PC-9 (cell line): ENCODE measurements at regions not wholly inside any gene's neighbourhood (a gene's known extent, or its start where the extent isn't known, plus 50 kb on each side); places are given as distances from the start of the nearest gene placed in this dataset.

Experiments used
- EZH2 ChIP-seq: fragments of 200-600 bp; sonication (generic); IDR thresholded peaks from 2 replicates; pipeline ENCODE4 v1.8.0; 2017; ENCODE audit warnings: antibody characterized with exemption, low read depth
- TF ChIP-seq, protein P1 (sequence below): fragments of 200-600 bp; sonication (generic); conservative IDR thresholded peaks from 2 replicates; pipeline ENCODE4 v1.6.1; 2017; ENCODE audit warnings: mixed run types, antibody characterized with exemption, mild to moderate bottlenecking, moderate library complexity

DNA sequence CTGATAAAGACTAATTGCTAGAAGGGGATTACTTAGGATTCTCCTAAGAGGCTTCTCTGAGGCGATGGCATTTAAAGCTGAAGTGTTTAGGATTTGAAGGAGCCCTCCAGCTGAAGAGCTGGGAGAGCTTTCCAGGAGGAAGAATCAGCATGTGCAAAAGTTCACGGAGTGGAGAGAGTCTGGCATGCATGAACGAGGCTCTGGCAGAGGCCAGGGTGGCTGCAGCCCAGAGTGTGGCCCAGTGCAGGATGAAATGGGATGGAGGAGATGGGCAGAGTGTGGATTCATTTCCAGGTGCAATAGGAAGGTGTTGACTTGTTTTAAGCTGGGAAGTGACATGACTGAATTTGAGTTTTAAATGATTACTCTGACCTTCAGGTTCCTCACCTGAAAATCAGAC is 249.0 kb upstream of the CCL2 start:
- TF ChIP-seq, protein P1, sequence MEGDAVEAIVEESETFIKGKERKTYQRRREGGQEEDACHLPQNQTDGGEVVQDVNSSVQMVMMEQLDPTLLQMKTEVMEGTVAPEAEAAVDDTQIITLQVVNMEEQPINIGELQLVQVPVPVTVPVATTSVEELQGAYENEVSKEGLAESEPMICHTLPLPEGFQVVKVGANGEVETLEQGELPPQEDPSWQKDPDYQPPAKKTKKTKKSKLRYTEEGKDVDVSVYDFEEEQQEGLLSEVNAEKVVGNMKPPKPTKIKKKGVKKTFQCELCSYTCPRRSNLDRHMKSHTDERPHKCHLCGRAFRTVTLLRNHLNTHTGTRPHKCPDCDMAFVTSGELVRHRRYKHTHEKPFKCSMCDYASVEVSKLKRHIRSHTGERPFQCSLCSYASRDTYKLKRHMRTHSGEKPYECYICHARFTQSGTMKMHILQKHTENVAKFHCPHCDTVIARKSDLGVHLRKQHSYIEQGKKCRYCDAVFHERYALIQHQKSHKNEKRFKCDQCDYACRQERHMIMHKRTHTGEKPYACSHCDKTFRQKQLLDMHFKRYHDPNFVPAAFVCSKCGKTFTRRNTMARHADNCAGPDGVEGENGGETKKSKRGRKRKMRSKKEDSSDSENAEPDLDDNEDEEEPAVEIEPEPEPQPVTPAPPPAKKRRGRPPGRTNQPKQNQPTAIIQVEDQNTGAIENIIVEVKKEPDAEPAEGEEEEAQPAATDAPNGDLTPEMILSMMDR = no peak
- TF ChIP-seq EZH2 = no peak
